K562 (cell line): ENCODE measurements at regions not wholly inside any gene's neighbourhood (a gene's known extent, or its start where the extent isn't known, plus 50 kb on each side); places are given as distances from the start of the nearest gene placed in this dataset.

ENCODE experiments used
- ATAC-seq: fragments of 200-7000 bp; cut with Tn5 transposase; 3 replicates; pipeline ENCODE4 v1.9.1; 2020; ENCODE audit warnings: moderate library complexity
- BruUV-seq: library from RNA; stranded (reverse); fragments of 400-500 nt; replicated peaks from 2 replicates; lab custom pipeline; 2021; lab: Mats Ljungman, UMichigan
- CTCF ChIA-PET: fragments of 300-600 bp; formaldehyde crosslinking; extraction: SDS; loops from one replicate; lab custom pipeline; 2021; ENCODE audit warnings: low intra/inter-chr PET ratio; lab: Yijun Ruan, JAX
- POLR2A ChIA-PET: fragments of 300-600, 350-650 bp; sonication (Branson Sonifier 250); formaldehyde crosslinking; extraction: SDS; loops from one replicate; lab custom pipeline; 2021; ENCODE audit warnings: antibody characterized with exemption, inconsistent platforms; lab: Yijun Ruan, JAX
- DNase-seq, 4 experiments: peaks; one replicate each; pipeline versions ENCODE4 v3.0.0 to v3.0.0-alpha.2; 2011 to 2018; ENCODE audit warnings: low spot score in 3 of 4, mixed read lengths in 3 of 4; ENCODE audit errors: extremely low read depth in 1 of 4
- FAIRE-seq: peaks from 2 replicates; lab custom pipeline; 2011; peaks lifted over from hg19 to GRCh38; lab: Jason Lieb, UNC
- H2AFZ ChIP-seq: 2 replicates; pipeline ENCODE4 v1.6.0; 2011; ENCODE audit warnings: low read depth, low read length, control low read depth, inconsistent platforms
- H3K27ac ChIP-seq: fragments of 200-600 bp; 3 replicates; pipeline ENCODE4 v1.8.0; 2011; ENCODE audit warnings: low read depth, mild to moderate bottlenecking, control low read depth, inconsistent platforms, low read length, moderate library complexity, mixed read lengths; ENCODE audit errors: extremely low read depth
- H3K27me3 ChIP-seq, 2 experiments: fragments of 300-600 bp in 1 of 2; 2 replicates in 1 of 2; 3 replicates in 1 of 2; pipeline versions ENCODE4 v1.6.0 to v1.8.0; 2011; ENCODE audit warnings: inconsistent platforms in 2 of 2, low read length in 2 of 2, mild to moderate bottlenecking in 1 of 2, mixed read lengths in 1 of 2, moderate library complexity in 1 of 2; ENCODE audit not compliant: control insufficient read depth in 2 of 2, insufficient read depth in 2 of 2
- H3K36me3 ChIP-seq: fragments of 300-600 bp; 3 replicates; pipeline ENCODE4 v1.8.0; 2011; ENCODE audit warnings: mild to moderate bottlenecking, low read length, inconsistent platforms; ENCODE audit not compliant: control insufficient read depth, insufficient read depth
- H3K4me1 ChIP-seq, 2 experiments: fragments of 200-600 bp in 1 of 2; replicated peaks in 1 of 2; 2 replicates in 1 of 2; 3 replicates in 1 of 2; pipeline versions ENCODE4 v1.5.1 to v1.8.0; 2011; ENCODE audit warnings: inconsistent platforms in 2 of 2, low read length in 2 of 2, mild to moderate bottlenecking in 1 of 2, mixed read lengths in 1 of 2, moderate library complexity in 1 of 2; ENCODE audit not compliant: control insufficient read depth in 2 of 2, insufficient read depth in 2 of 2
- H3K4me2 ChIP-seq: 2 replicates; pipeline ENCODE4 v1.6.1; 2011; ENCODE audit warnings: low read length, control low read depth, inconsistent platforms, mixed read lengths; ENCODE audit not compliant: insufficient read depth
- H3K4me3 ChIP-seq: fragments of 200-600 bp; sonication (generic), shearing (Covaris generic); 2 replicates; pipeline ENCODE4 v1.5.1; 2016; ENCODE audit warnings: control low read depth, inconsistent platforms
- H3K79me2 ChIP-seq: fragments of 200-600 bp; 3 replicates; pipeline ENCODE4 v1.8.0; 2011; ENCODE audit warnings: low read length, inconsistent platforms; ENCODE audit not compliant: control insufficient read depth, insufficient read depth
- H3K9ac ChIP-seq, 2 experiments: 2 replicates each; pipeline versions ENCODE4 v1.6.0 to v1.6.1; 2011; ENCODE audit warnings: low read depth in 2 of 2, low read length in 2 of 2, control low read depth in 1 of 2, inconsistent platforms in 1 of 2, mild to moderate bottlenecking in 1 of 2, mixed read lengths in 1 of 2; ENCODE audit not compliant: insufficient read depth in 1 of 2
- H3K9me1 ChIP-seq: one replicate; pipeline ENCODE4 v1.6.0; 2011; ENCODE audit warnings: inconsistent platforms, mild to moderate bottlenecking, low read length, moderate library complexity; ENCODE audit not compliant: control insufficient read depth, insufficient read depth
- H3K9me3 ChIP-seq: replicated peaks from 2 replicates; pipeline ENCODE4 v1.5.1; 2011; ENCODE audit warnings: low read depth, low read length, inconsistent platforms; ENCODE audit not compliant: control insufficient read depth, insufficient read depth
- H4K20me1 ChIP-seq: replicated peaks from 2 replicates; pipeline ENCODE4 v1.6.1; 2011; ENCODE audit warnings: low read length, inconsistent platforms, mixed read lengths; ENCODE audit not compliant: control insufficient read depth, insufficient read depth
- FOXJ2 ChIP-seq: fragments of 200-800 bp; sonication (Bioruptor generic); IDR thresholded peaks from 2 replicates; pipeline ENCODE4 v1.6.1; 2016; ENCODE audit warnings: missing genetic modification characterization, missing compliant biosample characterization
- MCM2 ChIP-seq: fragments of 450-650 bp; IDR thresholded peaks from 2 replicates; pipeline ENCODE4 v1.6.1; 2017; ENCODE audit warnings: low read depth, mild to moderate bottlenecking
- MEF2A ChIP-seq: IDR thresholded peaks from 2 replicates; pipeline ENCODE4 v1.6.1; 2011; ENCODE audit warnings: low read depth, mild to moderate bottlenecking, low read length, moderate library complexity; ENCODE audit not compliant: control insufficient read depth
- NFXL1 ChIP-seq: fragments of 450-650 bp; formaldehyde crosslinking; IDR thresholded peaks from 2 replicates; pipeline ENCODE4 v1.4.0; 2021; ENCODE audit warnings: mild to moderate bottlenecking
- NONO ChIP-seq, 2 experiments: fragments of 200-400 bp in 1 of 2; fragments of 450-650 bp in 1 of 2; formaldehyde crosslinking in 1 of 2; IDR thresholded peaks; 2 replicates each; pipeline ENCODE4 v1.6.1; 2017; ENCODE audit warnings: low read depth in 2 of 2, mild to moderate bottlenecking in 2 of 2, moderate library complexity in 2 of 2, low read length in 1 of 2
- SAFB2 ChIP-seq: fragments of 200-400 bp; formaldehyde crosslinking; IDR thresholded peaks from 2 replicates; pipeline ENCODE4 v1.6.1; 2018; ENCODE audit warnings: borderline replicate concordance, low read length, low read depth, moderate library complexity; ENCODE audit not compliant: severe bottlenecking
- SIN3A ChIP-seq, 2 experiments: fragments of 150-350 bp in 1 of 2; IDR thresholded peaks; 2 replicates each; pipeline ENCODE4 v1.6.1; 2011 to 2016; ENCODE audit warnings: borderline replicate concordance in 2 of 2, low read depth in 2 of 2, low read length in 2 of 2, mild to moderate bottlenecking in 2 of 2, moderate library complexity in 2 of 2; ENCODE audit not compliant: control insufficient read depth in 1 of 2
- SMAD3 ChIP-seq: fragments of 450-650 bp; formaldehyde crosslinking; conservative IDR thresholded peaks from 2 replicates; pipeline ENCODE4 v1.4.0; 2020; ENCODE audit warnings: mild to moderate bottlenecking
- STAG1 ChIP-seq: sonication (generic); formaldehyde crosslinking; IDR thresholded peaks from 2 replicates; pipeline ENCODE4 v1.5.0; 2020; ENCODE audit warnings: missing genetic modification reagents, borderline replicate concordance
- ZC3H4 ChIP-seq: sonication (generic); formaldehyde crosslinking; IDR thresholded peaks from 2 replicates; pipeline ENCODE4 v1.9.0; 2021; ENCODE audit warnings: missing genetic modification reagents, borderline replicate concordance
- ZNF696 ChIP-seq: fragments of 250-450 bp; sonication (Bioruptor Pico); conservative IDR thresholded peaks from 2 replicates; pipeline ENCODE4 v1.4.0; 2020; ENCODE audit warnings: mild to moderate bottlenecking, moderate library complexity
- ZNF830 ChIP-seq: fragments of 250-450 bp; sonication (Bioruptor Pico); IDR thresholded peaks from 2 replicates; pipeline ENCODE4 v1.5.0; 2021; ENCODE audit warnings: mild to moderate bottlenecking
- WGBS: fragments of 100-300 bp; shearing (Covaris generic); methylation state at CpG from one replicate; pipeline ENCODE4 v1.1.6; 2016; ENCODE audit warnings: low coverage, mixed read lengths; ENCODE audit not compliant: insufficient coverage; ENCODE audit errors: missing lambda C conversion rate; 5-methylcytosine and 5-hydroxymethylcytosine counted together
- in situ Hi-C: fragments of 300-500 bp; cut with MboI; formaldehyde crosslinking; loops from 4 replicates; pipeline ENCODE4 v1.15.0; 2018; ENCODE audit warnings: inconsistent platforms, mixed read lengths
- intact Hi-C: fragments of 100-400 bp; cut with micrococcal nuclease; formaldehyde crosslinking; loops from 2 replicates; pipeline ENCODE4 v1.14.2; 2022

- no peak overlapping the region for H3K27ac ChIP-seq
- intact Hi-C loops = no loop called here
- 2% methylated on average over 3 of the region's 3 CpGs for WGBS
- in situ Hi-C loops = no loop called here
- H4K20me1 ChIP-seq = no peaks in the 10 kb centered on the region
- no peaks in the 10 kb centered on the region for H3K27me3 ChIP-seq
- H3K9me1 ChIP-seq = no peaks in the 10 kb centered on the region
- no peaks in the 10 kb centered on the region for H3K4me1 ChIP-seq
- CTCF ChIA-PET = no interaction called here
- H3K9ac ChIP-seq = no peak overlapping the region
- no TSS peak for BruUV-seq
- H2AFZ ChIP-seq = no peak overlapping the region
- ATAC-seq (no peak), DNase-seq (no peak), FAIRE-seq (no peak)
- TF ChIP-seq FOXJ2 (tag) (no peak), ZNF696 (CRISPR knock-in tag) (no peak), SMAD3 (CRISPR knock-in tag) (no peak), SAFB2 (no peak), MEF2A (no peak), STAG1 (CRISPR knock-in tag) (no peak), SIN3A (IDR thresholded peaks at IDR 0.05; ENCODE audit: borderline replicate concordance in 2 of 2, control insufficient read depth in 1 of 2, low read depth in 2 of 2, low read length in 2 of 2) (no peak), NONO (IDR thresholded peaks at IDR 0.05; ENCODE audit: low read depth in 2 of 2, low read length in 1 of 2) (no peak), ZNF830 (CRISPR knock-in tag) (no peak), MCM2 (no peak), ZC3H4 (CRISPR knock-in tag) (no peak), NFXL1 (no peak)
- H3K9me3 ChIP-seq = no peaks in the 10 kb centered on the region
- no peak overlapping the region for H3K4me2 ChIP-seq
- H3K36me3 ChIP-seq = no peaks in the 10 kb centered on the region
- no peak overlapping the region for H3K4me3 ChIP-seq
- no peaks in the 10 kb centered on the region for H3K79me2 ChIP-seq
- POLR2A ChIA-PET = no interaction called here
Observed at GRCh38 chr6:54056105-54056504, 55.1 kb upstream of the MLIP start.
